Left renal pelvis (tissue), 4 donors: ENCODE measurements at regions not wholly inside any gene's neighbourhood (a gene's known extent, or its start where the extent isn't known, plus 50 kb on each side); places are given as distances from the start of the nearest gene placed in this dataset.

Experiments
- DNase-seq, 4 donors: peaks; one replicate each; pipeline ENCODE4 v3.0.0-alpha.2; 2013; ENCODE audit warnings: low read depth in 4 of 4, low spot score in 3 of 4

DNA sequence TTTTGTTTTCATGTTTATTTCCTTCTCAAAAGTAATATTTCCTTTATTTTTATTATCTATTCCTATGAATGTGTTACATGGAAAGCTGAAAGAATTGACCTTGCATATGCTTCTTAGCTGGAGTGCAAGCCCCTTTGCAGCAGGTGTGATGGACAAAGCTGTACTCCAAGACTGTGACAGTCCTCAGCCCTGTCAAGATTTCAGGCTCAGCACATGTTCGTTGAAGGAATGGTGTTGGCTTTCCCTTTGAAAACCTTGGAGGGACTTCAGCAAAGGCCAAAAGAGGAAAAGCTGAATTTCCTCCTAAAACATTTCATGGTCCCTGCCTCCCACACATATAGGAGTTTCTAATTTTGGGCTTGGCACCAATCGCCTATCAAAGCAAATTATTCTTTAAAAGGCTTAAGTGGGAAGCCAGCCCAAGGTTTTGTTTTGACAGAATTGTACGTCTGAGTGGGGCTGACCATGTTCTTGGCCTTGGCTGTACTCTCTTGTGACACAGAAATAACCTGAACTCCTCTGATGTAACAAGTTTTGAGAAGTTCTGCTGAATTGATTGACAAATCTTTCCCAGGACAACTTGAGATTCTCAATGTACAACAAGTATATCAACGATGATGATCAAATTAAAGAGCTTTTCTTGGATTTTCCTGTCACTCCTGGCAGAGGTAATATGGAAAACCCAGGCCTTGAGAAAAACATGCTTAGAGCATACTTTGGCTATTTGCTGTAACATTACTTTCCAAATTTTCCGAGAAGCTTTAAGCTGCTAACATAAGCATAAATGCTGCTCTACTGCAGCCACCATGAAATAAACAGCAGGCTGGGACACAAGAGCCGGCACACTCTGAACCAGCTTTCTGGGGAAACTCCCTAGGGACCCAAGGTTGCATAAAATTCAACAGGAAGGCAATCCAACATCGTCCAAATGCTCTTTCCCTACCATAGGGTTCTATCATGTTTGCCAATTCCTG is 135.7 kb upstream of the ZNF648 start:
- no peak for DNase-seq

DNA sequence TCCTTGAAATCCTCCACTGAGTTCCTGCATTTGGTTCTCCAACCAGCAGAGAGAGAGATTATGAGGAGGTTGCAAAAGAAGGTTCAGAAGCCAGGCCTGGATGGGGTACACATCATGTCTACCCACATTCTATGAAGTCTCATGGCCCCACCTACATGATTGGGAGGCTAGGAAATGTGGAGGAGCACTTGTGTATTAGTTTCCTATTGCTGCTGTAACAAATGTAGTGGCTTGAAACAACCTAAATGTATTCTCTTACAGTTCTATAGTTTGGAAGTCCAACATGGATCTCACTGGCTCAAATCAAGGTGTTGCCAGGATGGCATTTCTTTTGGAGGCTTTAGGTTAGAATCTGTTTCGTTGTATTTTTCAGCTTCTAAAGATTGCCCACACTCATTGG is 134.2 kb upstream of the ZNF648 start:
- no peak for DNase-seq

DNA sequence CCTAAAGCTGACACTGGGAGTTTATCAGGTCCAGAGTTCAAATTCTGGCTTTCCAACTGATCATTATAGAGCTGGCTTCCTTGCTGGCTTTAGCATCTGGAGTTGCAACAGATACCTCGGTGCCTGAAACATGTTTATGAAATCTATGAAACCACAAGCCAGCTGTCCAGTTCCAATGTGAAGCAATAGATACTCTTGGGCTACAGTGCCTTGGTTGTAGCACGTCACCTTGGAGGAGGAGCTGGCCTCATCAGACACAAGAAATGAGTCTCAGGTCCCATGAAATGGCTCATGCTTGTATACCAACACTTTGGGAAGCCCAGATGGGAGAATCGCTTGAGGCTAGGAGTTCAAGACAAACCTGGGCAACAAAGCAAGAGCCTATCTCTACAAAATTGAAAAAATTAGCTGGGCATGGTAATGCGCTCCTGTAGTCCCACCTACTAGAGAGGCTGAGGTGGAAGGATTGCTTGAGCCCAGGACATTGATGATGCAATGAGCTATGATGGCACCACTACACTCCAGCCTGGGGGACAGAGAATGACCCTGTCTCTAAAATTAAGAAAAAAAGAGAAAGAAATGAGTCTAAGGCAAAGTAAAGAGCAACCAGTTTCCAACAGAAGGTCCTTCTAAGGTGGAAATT is 132.5 kb upstream of the ZNF648 start:
- DNase-seq = no peak

DNA sequence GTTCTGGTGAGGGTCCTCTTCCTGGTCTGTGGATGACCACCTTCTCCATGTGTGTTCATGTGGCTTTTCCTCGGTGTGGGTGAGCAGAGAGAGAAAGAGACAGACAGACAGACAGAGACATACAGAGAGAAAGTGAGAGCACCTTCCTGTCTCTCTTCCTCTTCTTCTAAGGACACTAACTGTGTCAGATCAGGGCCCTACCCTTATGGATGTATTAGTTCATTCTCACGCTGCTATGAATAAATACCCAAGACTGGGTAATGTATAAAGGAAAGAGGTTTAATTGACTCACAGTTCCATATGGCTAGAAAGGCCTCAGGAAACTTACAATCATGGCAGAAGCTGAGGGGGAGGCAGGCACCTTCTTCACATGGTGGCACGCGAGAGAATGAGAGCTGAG is 131.5 kb upstream of the ZNF648 start:
- no peak for DNase-seq

- no peak for DNase-seq
These were observed 130.7 kb upstream of the ZNF648 start for GRCh38 chr1:182192215-182192614.

DNA sequence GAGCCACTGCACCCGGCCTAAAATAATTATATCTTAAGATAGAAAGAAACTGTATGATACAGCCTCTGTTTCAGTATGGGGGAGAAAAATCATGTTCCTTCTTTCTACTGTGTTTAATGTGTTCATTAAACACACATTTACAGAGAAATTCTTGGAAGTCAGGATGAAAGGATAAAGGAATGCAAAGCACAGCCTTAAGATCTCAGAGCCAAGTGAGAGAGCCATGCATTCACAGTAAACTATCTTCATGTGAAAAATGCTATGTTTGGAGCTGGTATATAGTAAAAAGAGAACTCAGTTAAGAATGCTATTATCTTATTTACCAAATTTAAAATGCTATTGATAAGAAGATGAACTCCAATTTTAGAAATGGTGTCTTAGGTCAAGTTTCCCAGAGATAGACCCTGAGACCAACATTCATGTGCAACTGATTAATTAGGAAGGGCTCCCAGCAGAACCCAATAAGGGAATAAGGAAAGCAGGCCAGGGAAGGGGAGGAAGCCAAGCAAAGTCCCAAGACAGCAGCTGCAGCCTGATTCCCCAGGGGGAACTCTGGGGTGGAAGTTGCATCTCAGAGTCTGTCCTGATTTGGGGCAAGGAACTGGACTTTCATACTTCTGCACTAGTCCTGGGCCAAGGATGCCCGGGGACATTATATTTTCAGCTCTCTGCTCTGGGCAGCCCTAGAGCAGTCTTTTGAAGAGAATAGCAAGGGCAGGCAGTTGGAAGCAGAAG is 130.0 kb upstream of the ZNF648 start:
- DNase-seq = no peak

DNA sequence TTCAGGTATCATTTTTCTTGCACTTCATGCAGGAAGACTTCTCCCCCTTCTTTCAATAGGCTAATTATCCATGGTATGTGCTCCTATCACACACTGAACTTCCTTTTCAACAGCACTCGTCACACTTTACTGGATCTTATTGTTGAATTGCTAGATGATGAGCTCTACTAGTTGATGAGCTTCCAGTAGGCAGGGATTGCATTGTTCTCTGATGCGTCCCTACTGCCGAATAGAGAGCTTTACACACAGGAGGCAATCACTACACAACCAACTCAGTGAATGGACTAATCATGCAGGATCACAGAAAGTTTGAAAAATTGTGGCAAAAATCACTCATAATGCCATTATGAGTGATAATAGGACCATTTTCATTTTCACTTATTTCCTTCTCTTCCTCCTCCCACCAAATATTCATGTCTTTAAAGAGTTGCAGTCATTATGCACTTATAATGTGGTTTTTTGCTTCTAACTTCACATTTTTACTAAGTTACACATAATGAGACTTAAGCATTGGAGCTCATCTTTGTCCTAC is 128.1 kb upstream of the ZNF648 start:
- no peak for DNase-seq

GRCh38 chr1:182186757-182187146 is 125.2 kb upstream of the ZNF648 start:
- DNase-seq = no peak

DNA sequence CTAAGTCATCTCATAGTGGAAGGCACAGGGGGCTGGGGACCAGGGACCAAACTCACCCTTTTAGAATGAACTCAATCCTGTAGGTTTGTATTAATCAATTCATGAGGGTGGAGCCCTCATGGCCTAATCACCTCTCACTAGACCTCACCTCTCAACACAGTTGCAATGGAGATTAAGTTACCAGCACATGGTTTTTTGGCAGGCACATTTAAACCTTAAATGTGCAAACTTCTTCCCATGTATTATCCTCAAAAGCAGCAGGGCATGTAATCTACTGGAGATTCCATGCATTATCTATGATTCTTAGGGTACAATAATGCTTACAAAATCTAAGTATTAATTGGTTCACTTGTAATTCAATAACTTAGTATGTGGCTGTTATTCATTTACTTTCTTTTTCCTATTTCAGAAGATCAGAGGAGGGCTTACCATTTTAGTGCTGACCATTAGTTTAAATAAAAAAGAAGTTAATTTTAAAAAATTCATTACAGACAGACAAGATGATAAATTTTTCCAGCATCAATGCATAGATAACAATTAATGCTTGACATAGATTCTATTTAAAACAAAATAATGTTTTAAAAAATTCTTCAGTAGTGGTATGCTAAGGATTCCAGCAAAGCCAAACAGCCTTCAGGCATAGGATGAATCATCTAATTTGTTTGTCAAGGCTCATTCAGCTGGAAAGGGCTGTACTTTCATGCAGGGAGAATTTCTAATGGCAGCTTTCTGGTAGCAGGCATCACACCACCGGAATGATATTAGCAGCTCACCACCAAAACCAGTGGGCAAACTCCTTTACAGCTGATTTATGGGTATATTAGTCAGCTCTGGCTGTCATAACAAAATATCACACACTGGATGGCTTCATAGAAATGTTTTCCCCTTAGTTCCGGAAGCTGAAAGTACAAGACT is 124.6 kb upstream of the ZNF648 start:
- no peak for DNase-seq

- no peak for DNase-seq
These were observed 123.6 kb upstream of the ZNF648 start for GRCh38 chr1:182185136-182185535.

GRCh38 chr1:182183606-182184005 is 122.1 kb upstream of the ZNF648 start:
- no peak for DNase-seq

GRCh38 chr1:182182311-182182710 is 120.8 kb upstream of the ZNF648 start:
- no peak for DNase-seq

DNA sequence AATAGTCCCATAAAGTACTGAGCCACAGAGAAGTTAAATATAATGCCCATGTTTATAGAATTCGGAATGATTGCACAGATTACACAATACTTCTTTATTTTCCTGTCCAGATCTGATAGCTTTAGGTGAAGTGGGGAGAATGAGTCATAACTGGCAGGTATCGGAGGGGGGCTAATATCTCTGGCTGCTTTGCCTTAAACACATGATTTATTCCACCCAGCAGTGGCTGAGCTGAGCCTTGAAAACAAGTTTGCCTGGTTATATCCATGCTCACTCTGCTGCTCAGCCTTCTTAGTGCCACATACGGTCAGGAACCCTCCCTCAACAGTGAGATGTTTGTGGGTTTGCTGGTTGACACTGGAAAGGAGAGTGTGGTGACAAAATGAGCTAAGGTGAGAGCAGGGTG is 119.7 kb upstream of the ZNF648 start:
- DNase-seq = no peak

GRCh38 chr1:182175361-182175931 is 113.9 kb upstream of the ZNF648 start:
- no peak for DNase-seq

- no peak for DNase-seq
These were observed 113.0 kb upstream of the ZNF648 start for GRCh38 chr1:182174513-182174855.

DNA sequence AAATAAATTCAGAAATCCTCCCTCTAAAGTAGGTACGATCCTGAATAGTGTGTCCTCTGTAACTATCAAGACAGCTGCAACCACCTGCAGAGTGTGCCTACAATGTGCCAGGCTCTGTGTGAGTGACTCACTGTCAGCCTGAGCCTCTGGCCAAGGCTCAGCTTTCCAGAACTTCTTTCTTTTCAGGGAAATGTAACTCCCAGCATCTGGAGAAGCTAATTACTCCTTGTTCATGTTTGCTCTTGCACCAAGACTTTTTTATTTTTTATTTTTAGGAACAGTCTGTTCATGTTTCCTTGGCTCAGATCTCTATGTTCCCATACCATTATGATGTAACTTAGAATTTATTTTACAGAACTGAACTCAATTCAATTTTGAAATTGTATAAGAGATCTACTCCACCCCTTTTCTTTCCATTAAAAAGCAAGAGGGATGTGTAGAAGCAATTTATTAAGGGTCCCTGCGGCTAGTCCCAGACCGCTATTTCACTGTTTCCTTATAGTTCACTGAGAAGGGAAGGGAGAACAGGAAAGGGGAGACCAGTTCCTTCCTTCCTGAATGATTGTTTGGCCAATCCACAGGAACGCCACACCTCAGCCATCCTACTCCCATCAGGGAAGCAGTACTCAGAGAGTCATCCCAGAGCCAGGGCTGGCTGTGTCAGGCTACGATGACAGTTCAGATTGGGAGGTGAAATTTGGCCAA is 112.4 kb upstream of the ZNF648 start:
- no peak for DNase-seq

DNA sequence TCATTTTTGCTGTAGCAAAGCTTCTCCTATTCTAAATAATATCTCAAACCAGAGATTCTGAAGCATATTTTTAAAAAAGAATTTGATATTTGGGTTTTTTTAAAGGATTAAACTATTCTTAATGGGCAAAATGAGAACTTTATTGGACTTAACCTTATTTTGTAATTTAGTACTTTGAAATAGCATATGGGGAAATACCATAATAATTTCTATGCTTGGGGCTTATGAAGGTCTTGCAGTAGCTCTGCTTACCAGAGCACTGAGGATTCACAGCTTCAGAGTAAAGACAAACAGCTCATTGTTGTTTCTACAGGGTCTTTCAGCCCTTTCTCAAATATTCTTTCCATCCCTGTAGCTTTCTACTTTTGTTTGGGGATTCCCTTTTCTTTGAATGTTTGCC is 111.2 kb upstream of the ZNF648 start:
- DNase-seq = no peak

DNA sequence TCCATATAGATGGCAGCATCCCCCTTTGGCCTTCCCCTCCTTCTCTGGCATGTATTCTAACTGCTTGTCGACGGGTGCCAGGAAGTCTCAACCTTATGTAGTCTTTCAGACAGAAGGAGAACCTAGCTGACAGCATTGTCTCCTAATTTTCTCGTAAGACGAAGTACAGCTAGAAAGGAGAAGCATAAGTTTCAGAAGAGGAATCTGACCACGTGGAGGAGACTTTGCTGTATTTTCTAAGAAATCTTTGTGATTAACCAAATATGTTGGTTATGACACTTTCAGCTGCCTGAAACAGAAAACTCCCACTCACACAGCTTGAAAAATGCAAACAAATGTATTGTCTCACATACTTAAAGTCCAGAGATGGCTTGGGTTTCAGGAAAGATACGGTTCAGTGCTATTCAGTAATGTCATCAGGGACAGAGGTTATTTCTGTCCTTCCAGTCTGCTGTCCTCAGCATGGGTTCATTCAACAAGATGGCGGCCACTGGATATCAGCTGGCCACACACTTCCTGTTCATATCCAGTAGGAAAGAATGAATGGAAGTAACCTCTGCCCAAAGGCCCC is 109.5 kb upstream of the ZNF648 start:
- DNase-seq = no peak

- DNase-seq = no peak
These were observed 107.7 kb upstream of the ZNF648 start for GRCh38 chr1:182169203-182169602.
